Astrocyte (in vitro differentiated cells and primary cell): ENCODE measurements at regions not wholly inside any gene's neighbourhood (a gene's known extent, or its start where the extent isn't known, plus 50 kb on each side); places are given as distances from the start of the nearest gene placed in this dataset.

Experiments used
- DNase-seq: peaks from one replicate; pipeline ENCODE4 v3.0.0-alpha.2; 2010; ENCODE audit warnings: low read depth
- FAIRE-seq: peaks from 2 replicates; lab custom pipeline; 2011; peaks lifted over from hg19 to GRCh38; lab: Jason Lieb, UNC
- H2AFZ ChIP-seq: 2 replicates; pipeline ENCODE4 v1.6.0; 2012; ENCODE audit warnings: low read depth, low read length, inconsistent platforms
- H3K27ac ChIP-seq: 2 replicates; pipeline ENCODE4 v1.5.1; 2011; ENCODE audit warnings: low read depth, low read length, inconsistent platforms
- H3K27me3 ChIP-seq: 2 replicates; pipeline ENCODE4 v1.6.0; 2011; ENCODE audit warnings: low read length, inconsistent platforms; ENCODE audit not compliant: insufficient read depth
- H3K36me3 ChIP-seq: 2 replicates; pipeline ENCODE4 v1.5.1; 2011; ENCODE audit warnings: low read length, inconsistent platforms; ENCODE audit not compliant: insufficient read depth
- H3K4me1 ChIP-seq: 2 replicates; pipeline ENCODE4 v1.5.1; 2011; ENCODE audit warnings: low read length, inconsistent platforms; ENCODE audit not compliant: insufficient read depth
- H3K4me2 ChIP-seq: 2 replicates; pipeline ENCODE4 v1.6.0; 2012; ENCODE audit warnings: low read length, inconsistent platforms
- H3K4me3 ChIP-seq: 2 replicates; pipeline ENCODE4 v1.5.1; 2011; ENCODE audit warnings: low read depth, mild to moderate bottlenecking, low read length, inconsistent platforms; ENCODE audit not compliant: insufficient read depth
- H3K79me2 ChIP-seq: 2 replicates; pipeline ENCODE4 v1.6.0; 2012; ENCODE audit warnings: mild to moderate bottlenecking, low read length, inconsistent platforms; ENCODE audit not compliant: insufficient read depth
- H3K9ac ChIP-seq: 2 replicates; pipeline ENCODE4 v1.6.0; 2012; ENCODE audit warnings: mild to moderate bottlenecking, low read length, inconsistent platforms
- H3K9me3 ChIP-seq: 2 replicates; pipeline ENCODE4 v1.5.1; 2012; ENCODE audit warnings: low read depth, mild to moderate bottlenecking, low read length, inconsistent platforms; ENCODE audit not compliant: insufficient read depth
- H4K20me1 ChIP-seq: 2 replicates; pipeline ENCODE4 v1.6.0; 2012; ENCODE audit warnings: low read length, inconsistent platforms; ENCODE audit not compliant: insufficient read depth
- H3K27ac Mint-ChIP-seq: one replicate; pipeline ENCODE4 v1.8.0; 2021; ENCODE audit warnings: mild to moderate bottlenecking, mixed read lengths; ENCODE audit not compliant: unreplicated experiment
- H3K27me3 Mint-ChIP-seq: one replicate; pipeline ENCODE4 v1.8.0; 2021; ENCODE audit warnings: low read depth, mixed read lengths; ENCODE audit not compliant: unreplicated experiment
- H3K36me3 Mint-ChIP-seq: one replicate; pipeline ENCODE4 v1.8.0; 2021; ENCODE audit warnings: low read depth, mixed read lengths; ENCODE audit not compliant: unreplicated experiment
- H3K4me1 Mint-ChIP-seq: one replicate; pipeline ENCODE4 v1.8.0; 2021; ENCODE audit warnings: low read depth, mixed read lengths; ENCODE audit not compliant: unreplicated experiment
- H3K4me3 Mint-ChIP-seq: one replicate; pipeline ENCODE4 v1.8.0; 2021; ENCODE audit warnings: mild to moderate bottlenecking, moderate library complexity, mixed read lengths; ENCODE audit not compliant: unreplicated experiment
- H3K9me3 Mint-ChIP-seq: one replicate; pipeline ENCODE4 v1.8.0; 2021; ENCODE audit warnings: mild to moderate bottlenecking, mixed read lengths; ENCODE audit not compliant: unreplicated experiment
- EZH2 ChIP-seq: IDR thresholded peaks from 2 replicates; pipeline ENCODE4 v1.6.1; 2012; ENCODE audit warnings: mild to moderate bottlenecking, low read length, inconsistent platforms; ENCODE audit not compliant: insufficient read depth
- TF ChIP-seq, protein P1 (sequence below): IDR thresholded peaks from 2 replicates; pipeline ENCODE4 v1.5.1; 2011; ENCODE audit warnings: low read depth, mild to moderate bottlenecking, inconsistent platforms, low read length, moderate library complexity; ENCODE audit not compliant: insufficient read depth

DNA sequence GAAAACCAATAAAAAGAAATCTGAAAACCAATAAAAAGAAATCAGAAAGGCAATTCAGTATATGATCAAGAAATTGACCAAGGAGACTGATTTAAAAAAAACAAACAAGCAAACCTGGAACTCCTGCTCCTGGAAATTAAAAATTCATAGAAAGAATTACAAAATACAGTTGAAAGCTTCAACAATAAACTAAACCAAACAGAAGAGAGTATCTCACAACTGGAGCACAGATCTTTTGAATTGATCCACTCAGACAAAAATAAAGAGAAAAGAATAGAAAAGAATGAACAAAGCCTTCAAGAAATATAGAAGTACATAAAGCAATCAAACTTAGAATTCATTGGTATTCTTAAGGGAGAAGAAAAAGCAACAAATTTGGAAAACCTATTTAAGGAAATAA, 271.4 kb downstream of the MBNL1 start:
- FAIRE-seq (no peak), DNase-seq (no peak)
- Mint-ChIP-seq H3K27ac (no peak overlapping the region), H3K4me3 (no peak overlapping the region), H3K4me1 (no peaks in the 10 kb centered on the region), H3K36me3 (peaks cover 4% of the 10 kb centered on the region), H3K27me3 (peaks cover 6% of the 10 kb centered on the region), H3K9me3 (peaks cover 2% of the 10 kb centered on the region)
- Histone ChIP-seq H3K4me2 (no peak overlapping the region), H3K27me3 (peaks cover 2% of the 10 kb centered on the region), H3K27ac (no peak overlapping the region), H3K9me3 (peaks cover 3% of the 10 kb centered on the region), H3K9ac (no peak overlapping the region), H3K4me1 (no peaks in the 10 kb centered on the region), H4K20me1 (no peaks in the 10 kb centered on the region), H2AFZ (no peak overlapping the region), H3K4me3 (no peak overlapping the region), H3K36me3 (no peaks in the 10 kb centered on the region), H3K79me2 (no peaks in the 10 kb centered on the region)
- TF ChIP-seq EZH2, result no peak
- TF ChIP-seq, protein P1, sequence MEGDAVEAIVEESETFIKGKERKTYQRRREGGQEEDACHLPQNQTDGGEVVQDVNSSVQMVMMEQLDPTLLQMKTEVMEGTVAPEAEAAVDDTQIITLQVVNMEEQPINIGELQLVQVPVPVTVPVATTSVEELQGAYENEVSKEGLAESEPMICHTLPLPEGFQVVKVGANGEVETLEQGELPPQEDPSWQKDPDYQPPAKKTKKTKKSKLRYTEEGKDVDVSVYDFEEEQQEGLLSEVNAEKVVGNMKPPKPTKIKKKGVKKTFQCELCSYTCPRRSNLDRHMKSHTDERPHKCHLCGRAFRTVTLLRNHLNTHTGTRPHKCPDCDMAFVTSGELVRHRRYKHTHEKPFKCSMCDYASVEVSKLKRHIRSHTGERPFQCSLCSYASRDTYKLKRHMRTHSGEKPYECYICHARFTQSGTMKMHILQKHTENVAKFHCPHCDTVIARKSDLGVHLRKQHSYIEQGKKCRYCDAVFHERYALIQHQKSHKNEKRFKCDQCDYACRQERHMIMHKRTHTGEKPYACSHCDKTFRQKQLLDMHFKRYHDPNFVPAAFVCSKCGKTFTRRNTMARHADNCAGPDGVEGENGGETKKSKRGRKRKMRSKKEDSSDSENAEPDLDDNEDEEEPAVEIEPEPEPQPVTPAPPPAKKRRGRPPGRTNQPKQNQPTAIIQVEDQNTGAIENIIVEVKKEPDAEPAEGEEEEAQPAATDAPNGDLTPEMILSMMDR, result no peak

DNA sequence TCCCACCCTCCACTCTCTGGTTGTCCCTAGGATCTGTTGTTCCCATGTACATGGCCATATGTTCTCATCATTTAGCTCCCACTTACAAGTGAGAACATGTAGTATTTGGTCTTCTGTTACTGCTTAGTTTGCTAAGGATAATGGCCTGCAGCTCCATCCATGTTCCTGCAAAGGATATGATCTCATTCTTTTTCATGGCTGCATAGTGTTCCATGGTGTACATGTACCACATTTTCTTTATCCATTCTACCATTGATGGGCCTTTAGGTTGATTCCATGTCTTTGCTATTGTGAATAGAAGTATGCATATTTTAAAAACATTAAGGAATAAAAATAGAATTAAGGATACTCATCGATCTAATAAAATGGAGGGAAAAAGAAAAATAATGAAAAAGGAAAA, 278.4 kb downstream of the MBNL1 start:
- Histone ChIP-seq H3K36me3 (no peaks in the 10 kb centered on the region), H3K9ac (no peak overlapping the region), H3K9me3 (no peaks in the 10 kb centered on the region), H3K4me1 (no peaks in the 10 kb centered on the region), H3K4me2 (no peak overlapping the region), H3K27ac (no peak overlapping the region), H3K79me2 (no peaks in the 10 kb centered on the region), H3K27me3 (no peaks in the 10 kb centered on the region), H4K20me1 (no peaks in the 10 kb centered on the region), H2AFZ (no peak overlapping the region), H3K4me3 (no peak overlapping the region)
- Mint-ChIP-seq H3K36me3 (no peaks in the 10 kb centered on the region), H3K27ac (no peak overlapping the region), H3K27me3 (no peaks in the 10 kb centered on the region), H3K4me3 (no peak overlapping the region), H3K4me1 (no peaks in the 10 kb centered on the region), H3K9me3 (no peaks in the 10 kb centered on the region)
- no peak for TF ChIP-seq EZH2
- TF ChIP-seq, protein P1, result no peak
- DNase-seq (no peak), FAIRE-seq (no peak)

DNA sequence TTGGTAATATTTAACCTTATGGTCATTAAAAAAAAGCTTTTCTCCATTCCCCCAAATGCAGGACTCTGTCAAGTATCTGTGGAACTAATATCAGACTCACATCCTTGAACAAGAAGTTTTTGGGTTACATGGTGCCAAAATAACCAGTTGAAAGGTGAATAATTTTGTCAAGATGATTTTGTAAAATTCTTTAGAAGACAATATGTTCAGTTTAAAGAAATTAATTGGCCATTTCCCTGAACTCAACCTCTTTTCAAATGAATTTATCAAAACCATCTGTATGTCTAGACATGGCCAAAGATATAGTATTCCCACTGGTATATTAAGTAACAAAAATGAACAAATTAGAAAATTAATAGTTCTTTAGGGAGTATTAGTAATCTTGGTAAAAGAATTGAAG, 280.5 kb downstream of the MBNL1 start:
- no peak overlapping the region for H3K4me2 ChIP-seq
- DNase-seq, result no peak
- H3K9ac ChIP-seq, result no peak overlapping the region
- FAIRE-seq, result no peak
- H3K4me3 ChIP-seq, result no peak overlapping the region
- H3K27ac Mint-ChIP-seq, result no peak overlapping the region
- no peak for TF ChIP-seq EZH2
- TF ChIP-seq, protein P1, result no peak
- H3K27me3 Mint-ChIP-seq, result no peaks in the 10 kb centered on the region
- H2AFZ ChIP-seq, result no peak overlapping the region
- H4K20me1 ChIP-seq, result no peaks in the 10 kb centered on the region
- H3K4me3 Mint-ChIP-seq, result no peak overlapping the region
- no peaks in the 10 kb centered on the region for H3K4me1 ChIP-seq
- H3K27me3 ChIP-seq, result no peaks in the 10 kb centered on the region
- H3K9me3 Mint-ChIP-seq, result no peaks in the 10 kb centered on the region
- no peak overlapping the region for H3K27ac ChIP-seq
- H3K4me1 Mint-ChIP-seq, result no peaks in the 10 kb centered on the region
- no peaks in the 10 kb centered on the region for H3K36me3 ChIP-seq
- no peaks in the 10 kb centered on the region for H3K36me3 Mint-ChIP-seq
- no peaks in the 10 kb centered on the region for H3K9me3 ChIP-seq
- H3K79me2 ChIP-seq, result no peaks in the 10 kb centered on the region
